Epithelial cell of proximal tubule (primary cell): ENCODE measurements at regions not wholly inside any gene's neighbourhood (a gene's known extent, or its start where the extent isn't known, plus 50 kb on each side); places are given as distances from the start of the nearest gene placed in this dataset.
"Not testable (repeated sequence)": the region's sequence is repeated elsewhere in the genome, so short reads cannot be mapped to it uniquely, and the experiment has no call there.

Source experiments
- DNase-seq: peaks from one replicate; pipeline ENCODE4 v3.0.0-alpha.2; 2011; ENCODE audit warnings: low read depth
- H3K4me3 ChIP-seq: 2 replicates; pipeline ENCODE4 v1.5.1; 2011; ENCODE audit warnings: low read depth, mild to moderate bottlenecking, low read length
- TF ChIP-seq, protein P1 (sequence below): conservative IDR thresholded peaks from 2 replicates; pipeline ENCODE4 v1.5.1; 2012; ENCODE audit warnings: low read depth, mild to moderate bottlenecking, low read length

DNA sequence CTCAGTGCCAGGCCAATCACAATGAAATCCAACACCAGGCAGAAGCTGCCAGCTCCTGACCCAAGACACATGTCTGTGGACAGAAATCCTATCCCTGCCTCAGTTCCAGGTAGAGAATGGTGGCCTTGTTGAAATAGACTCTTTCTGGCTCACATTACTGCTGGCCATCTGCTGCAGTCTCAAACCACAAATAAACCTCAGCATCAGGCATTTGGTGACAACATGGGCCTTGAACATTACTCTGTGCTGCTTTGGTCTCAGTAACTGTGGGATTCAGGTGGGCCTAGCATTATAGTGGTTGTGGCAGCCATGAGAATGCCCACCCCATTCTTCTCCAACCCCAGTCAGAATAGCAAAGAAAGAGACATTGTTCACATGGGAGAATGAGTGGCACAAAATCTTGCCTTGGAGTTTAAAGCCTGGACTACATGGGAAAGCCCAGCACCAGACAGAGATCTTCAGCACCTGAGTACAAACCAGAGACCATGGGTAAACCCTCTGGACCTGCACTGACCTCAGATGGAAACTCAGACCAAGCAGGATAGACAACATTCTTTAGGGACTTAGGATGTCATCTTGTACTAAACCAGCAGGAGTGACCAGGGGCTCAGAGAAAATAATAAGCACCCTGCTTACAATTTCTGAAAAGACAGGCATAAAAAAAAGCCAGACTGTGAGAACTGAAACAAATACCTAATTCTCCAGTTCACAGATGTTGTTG lies 50.4 kb upstream of the TRAM1L1 start:
- no peak for DNase-seq
- TF ChIP-seq, protein P1, sequence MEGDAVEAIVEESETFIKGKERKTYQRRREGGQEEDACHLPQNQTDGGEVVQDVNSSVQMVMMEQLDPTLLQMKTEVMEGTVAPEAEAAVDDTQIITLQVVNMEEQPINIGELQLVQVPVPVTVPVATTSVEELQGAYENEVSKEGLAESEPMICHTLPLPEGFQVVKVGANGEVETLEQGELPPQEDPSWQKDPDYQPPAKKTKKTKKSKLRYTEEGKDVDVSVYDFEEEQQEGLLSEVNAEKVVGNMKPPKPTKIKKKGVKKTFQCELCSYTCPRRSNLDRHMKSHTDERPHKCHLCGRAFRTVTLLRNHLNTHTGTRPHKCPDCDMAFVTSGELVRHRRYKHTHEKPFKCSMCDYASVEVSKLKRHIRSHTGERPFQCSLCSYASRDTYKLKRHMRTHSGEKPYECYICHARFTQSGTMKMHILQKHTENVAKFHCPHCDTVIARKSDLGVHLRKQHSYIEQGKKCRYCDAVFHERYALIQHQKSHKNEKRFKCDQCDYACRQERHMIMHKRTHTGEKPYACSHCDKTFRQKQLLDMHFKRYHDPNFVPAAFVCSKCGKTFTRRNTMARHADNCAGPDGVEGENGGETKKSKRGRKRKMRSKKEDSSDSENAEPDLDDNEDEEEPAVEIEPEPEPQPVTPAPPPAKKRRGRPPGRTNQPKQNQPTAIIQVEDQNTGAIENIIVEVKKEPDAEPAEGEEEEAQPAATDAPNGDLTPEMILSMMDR: no peak
- no peak overlapping the region for H3K4me3 ChIP-seq

DNA sequence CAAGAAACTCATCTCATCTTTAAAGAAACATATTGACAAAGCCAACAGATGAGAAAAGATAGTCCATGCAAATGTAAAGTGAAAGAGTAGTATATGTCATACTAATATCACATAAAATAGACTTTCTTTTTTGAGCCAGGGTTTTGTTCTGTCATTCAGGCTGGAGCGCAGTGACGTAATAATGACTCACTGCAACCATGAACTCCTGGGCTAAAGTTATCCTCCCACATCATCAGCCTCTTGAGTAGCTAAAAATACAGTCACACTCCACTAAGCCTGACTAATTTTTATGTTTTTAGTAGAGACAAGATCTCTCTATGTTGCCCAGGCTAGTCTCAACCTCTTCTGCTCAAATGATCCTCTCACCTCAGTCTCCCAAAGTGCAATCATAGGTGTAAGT lies 51.8 kb upstream of the TRAM1L1 start:
- DNase-seq: peak; percentile 88
- TF ChIP-seq, protein P1: no peak
- no peak overlapping the region for H3K4me3 ChIP-seq

DNA sequence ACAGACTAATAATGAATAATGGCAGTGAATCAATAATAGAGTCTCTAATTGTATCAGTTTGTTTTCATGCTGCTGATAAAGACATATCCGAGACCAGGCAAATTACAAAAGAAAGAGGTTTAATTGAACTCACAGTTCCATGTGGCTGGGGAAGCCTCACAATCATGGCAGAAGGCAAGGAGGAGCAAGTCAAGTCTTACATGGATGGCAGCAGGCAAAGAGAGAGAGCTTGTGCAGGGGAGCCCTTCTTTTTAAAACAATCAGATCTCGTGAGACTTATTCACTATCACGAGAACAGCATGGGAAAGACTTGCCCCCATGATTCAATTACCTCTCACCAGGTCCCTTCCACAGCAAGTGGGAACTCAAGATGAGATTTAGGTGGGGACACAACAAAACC lies 53.4 kb upstream of the TRAM1L1 start:
- not testable (repeated sequence) for DNase-seq

DNA sequence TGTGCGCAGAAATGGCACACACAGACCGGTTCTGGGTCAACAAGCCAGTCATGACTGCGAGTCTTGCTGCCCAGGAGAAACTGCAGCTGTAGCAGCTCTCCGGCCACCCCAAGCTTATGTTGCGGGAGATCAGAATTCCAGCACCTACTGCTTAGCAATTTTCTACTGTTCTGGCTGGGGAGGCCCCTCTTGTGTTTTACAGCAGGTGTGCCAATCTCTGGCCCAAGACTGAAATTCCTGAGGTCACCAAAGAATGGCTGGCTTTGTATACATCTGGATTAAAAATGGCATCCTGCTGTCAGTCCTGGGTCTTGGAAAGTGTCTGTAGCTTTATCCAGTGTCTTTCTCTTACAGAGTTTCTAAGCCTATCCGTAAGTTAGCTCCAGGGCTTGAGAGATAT lies 68.9 kb upstream of the TRAM1L1 start:
- TF ChIP-seq, protein P1: no peak
- H3K4me3 ChIP-seq: no peak overlapping the region

More for the DNA sequence above, 53.4 kb upstream of the TRAM1L1 start:
- H3K4me3 ChIP-seq: not testable (repeated sequence)

DNA sequence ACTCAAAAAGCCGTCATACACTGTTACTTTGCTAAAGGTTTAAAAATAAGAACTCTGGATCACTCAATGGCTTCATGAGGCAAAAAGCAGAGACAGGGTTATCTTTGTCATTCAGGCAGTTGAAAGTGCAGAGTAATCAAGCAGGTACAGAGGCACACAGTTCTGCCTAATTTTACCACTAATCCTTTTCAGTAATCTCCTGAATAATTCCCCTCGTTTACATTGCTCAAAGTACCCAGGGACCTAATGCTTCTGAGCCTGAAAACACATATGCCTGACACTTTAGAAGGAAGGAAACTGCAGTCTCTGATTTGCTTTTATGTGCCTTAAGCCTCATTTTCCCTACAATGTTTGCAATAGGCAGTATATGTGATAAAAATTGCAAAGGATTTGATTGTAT lies 71.4 kb upstream of the TRAM1L1 start:
- TF ChIP-seq, protein P1: no peak
- DNase-seq: no peak

More for the DNA sequence above, 68.9 kb upstream of the TRAM1L1 start:
- DNase-seq: no peak

DNA sequence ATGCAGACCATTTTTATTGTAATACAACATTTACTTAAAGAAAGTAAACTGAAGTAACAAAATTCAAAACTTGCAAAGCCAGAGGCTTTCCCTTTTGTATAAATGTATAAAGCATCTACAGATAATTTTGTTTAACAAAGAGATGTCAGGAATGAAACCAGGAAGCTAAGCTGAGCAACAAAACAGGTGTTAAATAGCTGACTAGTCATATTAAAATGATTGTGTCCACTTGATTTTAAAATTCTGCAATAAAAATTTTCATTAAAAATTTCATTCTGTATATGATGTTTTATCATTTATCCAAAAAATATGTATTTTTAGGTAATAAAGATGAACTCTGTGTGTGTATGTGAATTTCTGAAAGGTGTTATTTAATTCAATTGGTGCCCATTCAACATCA lies 72.0 kb upstream of the TRAM1L1 start:
- TF ChIP-seq, protein P1: no peak
- no peak for DNase-seq
- no peak overlapping the region for H3K4me3 ChIP-seq

More for the DNA sequence above, 71.4 kb upstream of the TRAM1L1 start:
- H3K4me3 ChIP-seq: no peak overlapping the region

DNA sequence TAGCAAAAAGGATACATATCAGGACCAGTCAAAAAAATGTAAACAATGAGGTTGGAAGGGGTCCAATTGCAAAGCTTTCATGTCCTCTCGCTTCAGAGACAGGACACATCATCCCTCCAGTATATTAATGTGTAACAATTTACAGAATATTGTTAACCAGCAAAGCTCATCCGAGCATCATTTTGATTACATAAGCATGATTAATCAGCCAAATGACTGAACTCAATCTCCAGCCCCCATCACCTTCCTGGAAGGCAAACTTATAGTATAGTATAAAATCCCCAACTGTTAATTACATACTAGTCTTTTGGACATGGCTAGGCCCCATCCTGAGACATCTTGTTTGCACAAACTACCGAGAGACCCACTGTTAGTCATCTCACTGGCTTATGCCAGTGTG lies 77.6 kb upstream of the TRAM1L1 start:
- H3K4me3 ChIP-seq: no peak overlapping the region
- DNase-seq: no peak
- TF ChIP-seq, protein P1: no peak
